ENCODE measurements at regions not wholly inside any gene's neighbourhood (a gene's known extent, or its start where the extent isn't known, plus 50 kb on each side); places are given as distances from the start of the nearest gene placed in this dataset.

- Histone ChIP-seq H3K9me2 (no peaks in the 10 kb centered on the region), H3K9ac (no peak overlapping the region), H3K4me3 (ENCODE audit: low read depth in 2 of 2, low read length in 1 of 2) (no peak overlapping the region), H4K20me1 (ENCODE audit: insufficient read depth) (no peaks in the 10 kb centered on the region), H2AFZ (ENCODE audit: low read depth) (no peak overlapping the region), H3K27ac (ENCODE audit: low read depth in 2 of 2, low read length in 1 of 2) (no peak overlapping the region), H3K4me2 (no peak overlapping the region), H3K79me2 (ENCODE audit: insufficient read depth) (no peaks in the 10 kb centered on the region), H3K9me3 (no peaks in the 10 kb centered on the region), H3K4me1 (ENCODE audit: control insufficient read depth in 1 of 2, insufficient read depth in 2 of 2, low read depth in 1 of 2, low read length in 1 of 2) (no peaks in the 10 kb centered on the region), H3K27me3 (ENCODE audit: insufficient read depth) (no peaks in the 10 kb centered on the region), H3F3A (replicated peaks; ENCODE audit: insufficient read depth) (no peaks in the 10 kb centered on the region), H3K36me3 (replicated peaks in 1 of 2; ENCODE audit: control insufficient read depth in 1 of 2, insufficient read depth in 2 of 2, low read length in 1 of 2) (no peaks in the 10 kb centered on the region)
- ChIA-PET POLR2A (no interaction called here), CTCF (no interaction called here)
- TF ChIP-seq RXRA (IDR thresholded peaks at IDR 0.05; ENCODE audit: borderline replicate concordance, low read depth) = no peak
- no peak for TF ChIP-seq JUND (IDR thresholded peaks at IDR 0.05)
- TF ChIP-seq RFX5 (IDR thresholded peaks at IDR 0.05; ENCODE audit: low read length) = no peak
- TF ChIP-seq CHD2 (IDR thresholded peaks at IDR 0.05; ENCODE audit: low read length, partially characterized antibody) = no peak
- no peak for TF ChIP-seq GATA2 (CRISPR knock-in tag; IDR thresholded peaks at IDR 0.05)
- 56% methylated on average over 1 of the region's 1 CpG for WGBS (ENCODE audit: low lambda C conversion rate)
- no peak for DNase-seq
These were observed 74.3 kb upstream of the PCGF5 start for GRCh38 chr10:91146146-91146545.

GRCh38 chr10:91149550-91149949 is 70.9 kb upstream of the PCGF5 start:
- no peak overlapping the region for H3K27ac ChIP-seq (ENCODE audit: low read depth in 2 of 2, low read length in 1 of 2)
- no peaks in the 10 kb centered on the region for H3K27me3 ChIP-seq (ENCODE audit: insufficient read depth)
- no peaks in the 10 kb centered on the region for H3K9me3 ChIP-seq
- H3K4me3 ChIP-seq (ENCODE audit: low read depth in 2 of 2, low read length in 1 of 2) = no peak overlapping the region
- TF ChIP-seq RFX5 (IDR thresholded peaks at IDR 0.05; ENCODE audit: low read length) (no peak), NRF1 (IDR thresholded peaks at IDR 0.05; ENCODE audit: low read depth, low read length) (no peak), IRF3 (IDR thresholded peaks at IDR 0.05; ENCODE audit: low read depth, low read length) (no peak), NFIC (IDR thresholded peaks at IDR 0.05; ENCODE audit: borderline replicate concordance) (no peak)
- H3K4me2 ChIP-seq = no peak overlapping the region
- no peaks in the 10 kb centered on the region for H3K36me3 ChIP-seq (replicated peaks in 1 of 2; ENCODE audit: control insufficient read depth in 1 of 2, insufficient read depth in 2 of 2, low read length in 1 of 2)
- H2AFZ ChIP-seq (ENCODE audit: low read depth) = no peak overlapping the region
- 98% methylated on average over 3 of the region's 3 CpGs for WGBS (ENCODE audit: low lambda C conversion rate)
- no peaks in the 10 kb centered on the region for H3F3A ChIP-seq (replicated peaks; ENCODE audit: insufficient read depth)
- no peaks in the 10 kb centered on the region for H3K79me2 ChIP-seq (ENCODE audit: insufficient read depth)
- H4K20me1 ChIP-seq (ENCODE audit: insufficient read depth) = no peaks in the 10 kb centered on the region
- H3K9me2 ChIP-seq = no peaks in the 10 kb centered on the region
- no peak for DNase-seq
- CTCF ChIA-PET = interaction anchor here (1.1 to 1.6 kb wide), 2 partner anchors 12 to 28 kb away, joined by 3 to 4 read pairs; no protein-coding TSS in a partner anchor
- POLR2A ChIA-PET = no interaction called here
- no peaks in the 10 kb centered on the region for H3K4me1 ChIP-seq (ENCODE audit: control insufficient read depth in 1 of 2, insufficient read depth in 2 of 2, low read depth in 1 of 2, low read length in 1 of 2)
- H3K9ac ChIP-seq = no peak overlapping the region

- H3K9me2 ChIP-seq = no peaks in the 10 kb centered on the region
- H3K36me3 ChIP-seq (replicated peaks in 1 of 2; ENCODE audit: control insufficient read depth in 1 of 2, insufficient read depth in 2 of 2, low read length in 1 of 2) = no peaks in the 10 kb centered on the region
- no peak overlapping the region for H3K4me3 ChIP-seq (ENCODE audit: low read depth in 2 of 2, low read length in 1 of 2)
- no peak overlapping the region for H3K9ac ChIP-seq
- H3K27ac ChIP-seq (ENCODE audit: low read depth in 2 of 2, low read length in 1 of 2) = no peak overlapping the region
- H3K9me3 ChIP-seq = no peaks in the 10 kb centered on the region
- H3K4me2 ChIP-seq = no peak overlapping the region
- H3K4me1 ChIP-seq (ENCODE audit: control insufficient read depth in 1 of 2, insufficient read depth in 2 of 2, low read depth in 1 of 2, low read length in 1 of 2) = no peaks in the 10 kb centered on the region
- CTCF ChIA-PET = interaction anchor here (1.0 to 1.6 kb wide), 2 partner anchors 11 to 29 kb away, joined by 3 read pairs; no protein-coding TSS in a partner anchor
- POLR2A ChIA-PET = no interaction called here
- 76% methylated on average over 3 of the region's 3 CpGs for whole genome bisulfite sequencing (ENCODE audit: low lambda C conversion rate)
- no peaks in the 10 kb centered on the region for H3K27me3 ChIP-seq (ENCODE audit: insufficient read depth)
- DNase-seq = no peak
- H3F3A ChIP-seq (replicated peaks; ENCODE audit: insufficient read depth) = no peaks in the 10 kb centered on the region
- no peaks in the 10 kb centered on the region for H4K20me1 ChIP-seq (ENCODE audit: insufficient read depth)
- H2AFZ ChIP-seq (ENCODE audit: low read depth) = no peak overlapping the region
- no peak for TF ChIP-seq POLR2AphosphoS5 (IDR thresholded peaks at IDR 0.05; ENCODE audit: low read depth, low read length)
- TF ChIP-seq FOXJ3 (CRISPR knock-in tag; IDR thresholded peaks at IDR 0.05) = no peak
- TF ChIP-seq YY1 (IDR thresholded peaks at IDR 0.05; ENCODE audit: low read depth) = no peak
- TF ChIP-seq FOSL2 (IDR thresholded peaks at IDR 0.05; ENCODE audit: borderline replicate concordance, low read depth) = no peak
- no peak for TF ChIP-seq TAF1 (IDR thresholded peaks at IDR 0.05; ENCODE audit: borderline replicate concordance, low read depth, low read length)
- TF ChIP-seq REST (IDR thresholded peaks at IDR 0.05; ENCODE audit: low read depth, low read length) = no peak
- no peak for TF ChIP-seq EP300 (IDR thresholded peaks at IDR 0.05; ENCODE audit: borderline replicate concordance in 1 of 2, low read depth in 1 of 2, low read length in 1 of 2)
- H3K79me2 ChIP-seq (ENCODE audit: insufficient read depth) = no peaks in the 10 kb centered on the region
These were observed 69.8 kb upstream of the PCGF5 start for GRCh38 chr10:91150631-91151030.

All from SK-N-SH (cell line).